ENCODE measurements at regions not wholly inside any gene's neighbourhood (a gene's known extent, or its start where the extent isn't known, plus 50 kb on each side); places are given as distances from the start of the nearest gene placed in this dataset.

DNA sequence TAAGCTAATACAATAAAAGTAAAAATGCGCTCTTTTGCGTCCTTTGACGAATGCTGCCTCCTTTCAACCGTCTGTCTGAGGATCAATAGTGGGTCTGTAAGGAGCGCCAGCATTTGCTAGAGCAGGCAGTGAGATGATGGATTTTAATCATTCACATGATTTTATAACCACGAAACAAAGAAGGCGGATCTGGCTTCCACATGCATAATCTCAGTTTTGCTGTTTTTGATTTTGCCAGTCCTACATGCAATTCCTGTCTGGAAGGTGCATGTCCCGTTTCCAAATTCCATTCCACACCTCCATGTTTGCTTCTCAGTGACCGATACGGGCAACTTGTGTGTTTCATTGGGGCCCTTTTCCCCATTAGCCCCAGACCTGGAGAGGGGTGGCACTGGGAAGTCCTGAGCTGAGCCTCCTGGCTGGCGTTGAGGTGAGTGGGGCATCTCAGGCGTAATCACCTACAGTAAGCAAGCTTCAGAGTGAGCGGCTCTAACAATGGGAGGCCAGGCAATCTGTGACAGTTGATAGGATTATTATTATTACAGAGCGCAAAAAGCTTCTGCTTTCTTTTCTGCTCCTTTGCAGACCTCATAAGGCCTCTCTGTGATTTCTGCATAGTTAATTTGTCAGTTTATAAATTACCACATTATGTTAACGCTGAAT, 405.4 kb downstream of the ZSWIM6 start:
- no peak for DNase-seq (ENCODE audit: low read depth)

DNA sequence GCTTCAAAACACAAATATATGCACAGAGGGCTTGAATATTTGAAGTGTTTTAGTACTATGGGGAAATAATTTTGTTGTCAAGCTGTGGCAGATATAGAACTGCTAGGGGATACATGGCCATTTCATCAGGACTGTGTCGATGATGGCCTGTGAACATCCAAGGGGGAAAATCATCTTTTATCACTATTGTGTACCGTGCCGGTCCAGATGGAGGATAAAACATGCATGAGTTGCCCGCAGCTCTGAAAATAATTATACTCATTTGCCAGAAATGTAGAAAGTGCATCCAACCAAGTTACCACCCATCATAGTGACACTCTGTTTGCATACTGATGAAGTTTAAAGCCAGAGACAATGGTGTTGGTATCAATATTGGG, 405.9 kb downstream of the ZSWIM6 start:
- DNase-seq (ENCODE audit: low read depth), result no peak

DNA sequence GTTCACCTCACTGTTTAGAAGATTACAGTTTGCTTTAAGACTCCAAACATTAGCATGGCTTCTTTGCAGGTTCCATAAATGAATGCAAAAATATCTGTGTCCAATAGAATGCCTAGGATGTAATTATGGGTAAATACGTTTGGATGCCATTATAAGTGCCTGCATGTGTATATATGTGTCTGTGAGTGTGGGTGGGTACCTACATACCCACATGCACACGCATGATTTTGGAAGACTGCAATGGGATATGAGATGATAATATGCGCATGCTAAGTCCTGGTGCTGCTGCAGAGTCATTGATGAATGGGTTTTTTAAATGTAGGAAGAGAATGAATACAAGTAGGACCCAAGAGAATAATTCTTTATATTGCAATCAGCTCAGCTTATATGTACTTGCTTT, 406.4 kb downstream of the ZSWIM6 start:
- no peak for DNase-seq (ENCODE audit: low read depth)

DNA sequence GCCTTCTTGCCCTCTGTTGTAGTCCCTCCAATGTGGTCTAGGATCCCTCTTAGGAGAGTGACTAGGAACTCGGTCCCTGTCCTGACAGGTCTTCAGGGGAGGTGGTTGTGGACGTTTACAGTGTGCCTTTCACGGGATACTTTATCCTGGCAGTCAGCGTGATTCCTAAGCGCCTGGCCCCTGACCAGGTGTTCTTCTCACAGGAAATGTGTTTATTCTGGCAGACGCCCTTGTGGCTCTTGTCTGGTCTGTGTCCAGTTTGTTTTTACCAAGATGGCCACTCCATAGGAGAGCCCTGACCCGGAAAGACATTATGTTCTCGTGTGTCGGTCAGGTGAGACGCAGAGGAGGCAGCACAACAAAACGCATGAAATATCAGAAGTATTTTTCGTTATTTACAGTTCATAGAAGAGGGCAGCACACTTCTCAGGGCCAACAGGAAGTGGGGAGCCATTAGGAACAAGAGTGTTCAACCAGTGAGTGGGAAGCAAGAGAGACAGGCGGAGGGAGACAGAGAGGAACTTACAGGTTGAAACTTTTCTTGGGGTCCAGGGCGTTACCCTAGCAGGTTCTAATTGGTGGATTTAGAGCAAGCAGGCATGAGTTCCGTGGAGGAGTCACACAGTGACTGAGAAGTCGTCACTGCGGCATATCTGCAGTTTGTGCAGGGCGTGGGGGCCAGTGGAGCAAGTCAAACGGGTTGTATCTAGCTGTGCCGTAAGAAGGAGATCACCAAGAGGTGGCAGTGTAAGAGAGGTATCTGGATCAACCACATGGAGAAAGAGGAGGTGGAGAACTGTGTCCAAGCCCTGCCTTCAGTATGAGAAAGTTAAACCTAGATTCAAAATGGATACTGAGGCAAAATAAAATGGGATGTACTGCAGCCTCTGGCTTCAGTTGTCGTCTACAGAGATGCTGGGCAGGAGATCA, 412.9 kb downstream of the ZSWIM6 start:
- DNase-seq (ENCODE audit: low read depth), result no peak

DNA sequence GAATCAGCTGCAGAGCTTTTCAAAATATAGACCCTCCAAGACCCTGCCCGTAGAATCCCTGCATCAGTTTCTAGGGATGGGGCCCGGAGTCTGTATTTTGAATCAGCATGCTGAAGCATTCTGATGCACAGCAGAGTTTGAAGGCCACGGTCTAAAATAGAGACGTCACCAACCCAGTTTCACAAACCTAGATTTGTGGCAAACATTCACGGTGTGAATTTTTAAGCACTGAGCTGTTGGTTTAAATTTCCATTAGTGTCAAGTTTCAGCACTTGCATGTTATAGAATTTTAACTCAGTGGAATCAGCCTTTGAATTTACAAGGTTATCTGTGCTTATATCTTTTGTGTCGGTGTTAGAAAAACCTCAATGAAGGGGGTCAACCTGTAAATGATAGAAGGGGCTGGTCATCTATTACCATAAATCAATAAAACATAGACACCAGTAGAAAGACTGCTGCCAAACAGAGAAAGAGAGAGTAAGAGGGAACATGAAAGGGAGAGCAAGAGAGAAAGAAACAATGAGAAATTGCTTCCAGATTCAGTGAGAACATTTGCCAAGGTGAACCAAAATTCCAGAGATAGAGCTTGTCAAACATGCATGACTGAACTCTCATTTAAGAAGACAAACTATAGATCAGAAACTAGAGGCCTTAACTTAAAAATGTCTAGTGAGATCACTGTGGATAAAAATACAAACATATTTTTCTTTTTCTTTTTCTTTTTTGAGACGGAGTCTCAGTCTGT, 414.9 kb downstream of the ZSWIM6 start:
- DNase-seq (ENCODE audit: low read depth), result no peak

DNA sequence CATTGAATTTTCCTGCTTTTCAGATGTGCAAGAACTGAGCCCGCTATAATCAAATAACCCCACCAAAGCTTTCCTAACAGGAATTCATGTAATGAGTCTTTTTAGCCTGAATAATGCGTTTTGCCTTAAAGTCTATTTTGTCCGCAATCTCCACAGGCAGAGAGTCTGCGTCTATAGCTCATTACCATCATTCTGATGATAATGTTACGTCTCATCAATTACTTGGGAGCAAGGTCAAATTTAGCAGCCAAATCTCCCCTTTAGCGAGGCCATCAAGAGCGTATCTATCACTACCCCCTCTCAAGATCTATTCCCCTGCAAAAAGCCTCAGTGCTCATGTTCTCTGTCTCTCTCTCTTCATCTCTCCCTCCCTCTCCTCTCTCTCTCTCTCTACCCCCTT, 416.1 kb downstream of the ZSWIM6 start:
- DNase-seq (ENCODE audit: low read depth), result no peak

DNA sequence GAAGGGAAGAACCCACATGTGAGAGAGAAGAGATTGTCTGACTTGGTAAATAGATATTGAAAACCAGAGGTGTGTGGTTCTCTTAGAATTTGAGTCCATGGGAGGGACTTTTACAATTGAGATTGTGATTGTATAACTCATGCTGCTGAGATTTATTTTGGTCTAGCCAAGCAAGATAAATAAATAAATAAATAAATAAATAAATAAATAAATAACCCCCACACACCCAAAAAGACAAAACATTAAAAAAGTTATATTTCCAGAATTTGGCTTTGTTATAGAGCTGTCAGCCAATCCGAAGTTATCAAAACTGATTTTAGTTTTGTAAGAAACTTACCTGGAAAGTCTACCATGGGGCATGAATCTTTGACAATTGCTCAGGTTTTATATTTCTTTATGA, 416.6 kb downstream of the ZSWIM6 start:
- no peak for DNase-seq (ENCODE audit: low read depth)

DNA sequence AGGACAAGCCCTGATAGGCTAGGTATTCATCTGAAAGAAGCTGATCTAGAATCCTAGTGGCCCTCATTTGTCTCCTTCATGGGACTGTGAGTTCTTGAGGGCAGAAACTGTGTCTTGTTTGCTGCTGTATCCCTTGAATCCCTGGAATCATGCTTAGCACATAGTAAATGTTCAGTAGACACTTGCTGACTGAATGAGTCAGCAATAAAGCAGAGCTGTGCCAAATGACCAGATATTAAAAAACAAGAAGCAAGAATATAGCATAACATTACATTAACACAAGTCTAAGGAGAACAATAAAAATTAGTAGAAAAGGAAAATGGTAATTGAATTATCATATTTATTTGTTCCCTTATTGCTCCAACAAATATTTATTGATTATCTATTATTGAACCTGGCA, 420.5 kb downstream of the ZSWIM6 start:
- no peak for DNase-seq (ENCODE audit: low read depth)

DNA sequence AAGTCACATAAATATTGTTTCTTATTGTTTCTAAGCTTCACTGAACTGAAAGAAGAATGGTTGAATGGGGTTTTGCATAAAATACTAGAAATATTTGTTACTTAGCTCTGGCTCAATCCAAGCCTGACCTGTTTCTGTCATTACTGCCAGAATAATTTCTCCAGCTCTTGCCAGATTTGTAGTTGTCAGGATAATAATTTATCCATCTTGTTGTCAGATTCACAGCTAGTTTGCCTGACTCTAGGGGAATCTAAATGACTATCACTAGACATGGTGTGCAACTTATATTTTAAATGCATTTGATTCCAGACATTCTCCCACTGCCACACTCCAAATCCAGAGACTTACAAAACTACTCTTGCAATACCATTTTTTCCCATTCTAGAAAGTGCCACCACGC, 422.7 kb downstream of the ZSWIM6 start:
- DNase-seq (ENCODE audit: low read depth), result no peak

DNA sequence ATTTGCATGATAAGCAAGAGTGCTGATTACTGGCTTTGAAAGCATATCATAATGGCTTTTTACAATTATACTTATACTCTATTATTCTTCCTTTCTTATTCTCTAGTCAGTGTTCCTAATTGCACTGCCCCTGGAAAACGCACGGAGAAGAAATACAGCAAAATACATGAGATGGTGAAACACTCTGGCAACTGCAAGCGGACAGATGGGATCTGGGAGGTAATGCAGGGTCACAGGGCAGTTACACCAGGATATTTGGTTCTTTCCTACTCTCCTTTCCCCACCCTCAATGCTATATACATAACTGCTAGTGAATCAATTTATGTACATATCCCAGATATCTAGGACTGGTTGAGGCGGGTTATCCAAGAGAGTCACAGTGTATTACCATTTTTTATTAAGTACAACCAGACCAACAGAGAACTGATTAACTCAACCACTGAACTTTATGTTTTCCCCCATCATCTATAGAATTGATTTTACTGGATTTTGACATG, 423.7 kb downstream of the ZSWIM6 start:
- DNase-seq (ENCODE audit: low read depth), result no peak

DNA sequence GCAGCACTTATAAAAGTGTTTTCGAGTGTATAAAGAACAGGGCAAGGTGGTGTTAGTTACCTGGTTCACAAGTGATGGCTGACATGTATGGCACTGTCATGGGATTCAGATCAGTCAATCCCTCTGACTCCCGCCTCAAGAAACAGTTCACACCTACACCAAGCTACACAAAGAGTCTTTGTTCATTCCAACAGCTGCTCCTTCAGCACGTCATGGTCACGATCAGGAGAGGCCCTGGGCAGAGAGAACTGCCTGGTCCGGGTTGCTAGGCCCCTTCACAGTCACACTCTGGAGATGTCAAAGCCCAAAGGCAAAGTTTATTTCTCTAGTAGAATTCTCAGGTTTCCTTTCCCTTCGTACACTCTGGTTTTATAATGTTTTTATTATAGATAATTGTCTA, 426.7 kb downstream of the ZSWIM6 start:
- DNase-seq (ENCODE audit: low read depth), result no peak

DNA sequence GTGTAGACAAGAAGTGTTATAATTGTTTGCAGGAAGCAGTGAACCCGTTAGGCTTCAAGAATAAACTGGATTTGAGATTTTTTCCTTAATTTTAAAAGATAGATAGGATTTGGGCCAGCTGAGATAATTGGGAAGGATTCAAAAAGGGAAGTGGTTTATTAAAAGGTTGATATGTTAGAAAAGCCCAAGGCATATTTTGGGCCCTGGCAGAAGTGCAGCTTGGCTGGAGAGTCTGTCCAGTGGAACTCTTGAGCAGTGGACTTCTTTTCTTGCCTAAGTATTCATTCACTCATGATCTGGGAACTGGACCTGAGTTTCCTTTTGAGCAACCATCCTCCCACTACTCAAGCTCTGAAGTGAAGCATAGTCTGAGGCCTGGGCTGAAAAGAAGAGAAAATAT, 433.4 kb downstream of the ZSWIM6 start:
- no peak for DNase-seq (ENCODE audit: low read depth)

DNA sequence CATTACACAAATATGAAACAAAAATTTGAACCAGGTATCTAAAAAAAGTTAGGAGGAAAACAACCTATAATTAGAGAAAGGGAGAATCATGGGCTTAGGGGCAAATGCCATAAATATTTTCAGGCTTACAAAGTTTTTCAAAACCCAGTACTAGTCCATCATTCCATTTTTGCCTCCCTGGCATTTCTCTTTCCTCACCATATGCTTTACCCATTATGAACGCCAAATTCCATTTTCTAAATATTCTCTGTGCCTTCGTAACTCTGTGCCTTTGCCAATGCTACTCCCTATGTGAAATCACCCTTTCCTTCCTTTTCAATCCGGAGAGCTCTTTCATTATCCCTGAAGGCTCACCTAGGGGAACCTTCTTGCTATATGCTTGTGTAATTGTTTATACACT, 434.1 kb downstream of the ZSWIM6 start:
- no peak for DNase-seq (ENCODE audit: low read depth)

DNA sequence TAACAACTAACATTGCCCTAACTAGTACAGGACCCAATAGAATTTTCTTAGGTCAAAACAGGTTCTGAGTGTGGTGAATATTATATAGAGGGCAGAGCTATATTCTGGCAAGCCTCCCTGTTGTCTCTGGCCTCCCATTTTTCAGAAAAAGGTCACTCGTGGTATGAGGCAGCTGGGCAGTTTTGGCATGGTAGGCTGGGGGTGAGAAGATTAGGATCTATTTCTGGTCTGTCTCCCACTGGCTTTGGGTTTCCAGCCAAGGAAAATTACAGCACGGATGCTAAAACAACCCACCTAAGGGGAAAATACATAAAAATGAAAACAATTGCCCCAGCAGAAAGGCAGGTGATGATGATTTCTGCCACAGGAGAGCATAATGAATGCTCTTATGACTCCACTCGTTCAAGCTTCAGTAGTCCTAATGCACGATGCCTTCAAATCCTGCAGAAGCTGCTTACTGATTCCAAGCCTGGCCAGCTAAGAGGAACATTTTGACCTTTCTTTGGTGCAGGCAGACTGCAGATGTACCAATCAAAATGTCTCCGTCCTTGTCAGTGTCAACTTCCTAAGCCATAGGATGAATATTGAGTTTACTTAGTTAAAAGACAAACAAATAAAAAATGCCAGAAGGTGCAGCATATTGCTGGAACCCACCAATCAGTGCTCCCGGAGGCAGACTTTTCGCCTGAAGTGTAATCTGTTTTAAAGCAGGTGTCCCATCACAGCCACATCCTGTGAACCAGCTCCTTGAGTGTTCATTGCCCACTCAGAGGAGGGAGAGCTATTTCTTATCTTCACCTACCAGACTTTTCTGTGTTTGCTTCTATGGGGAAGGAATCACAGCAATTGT, 435.4 kb downstream of the ZSWIM6 start:
- no peak for DNase-seq (ENCODE audit: low read depth)

DNA sequence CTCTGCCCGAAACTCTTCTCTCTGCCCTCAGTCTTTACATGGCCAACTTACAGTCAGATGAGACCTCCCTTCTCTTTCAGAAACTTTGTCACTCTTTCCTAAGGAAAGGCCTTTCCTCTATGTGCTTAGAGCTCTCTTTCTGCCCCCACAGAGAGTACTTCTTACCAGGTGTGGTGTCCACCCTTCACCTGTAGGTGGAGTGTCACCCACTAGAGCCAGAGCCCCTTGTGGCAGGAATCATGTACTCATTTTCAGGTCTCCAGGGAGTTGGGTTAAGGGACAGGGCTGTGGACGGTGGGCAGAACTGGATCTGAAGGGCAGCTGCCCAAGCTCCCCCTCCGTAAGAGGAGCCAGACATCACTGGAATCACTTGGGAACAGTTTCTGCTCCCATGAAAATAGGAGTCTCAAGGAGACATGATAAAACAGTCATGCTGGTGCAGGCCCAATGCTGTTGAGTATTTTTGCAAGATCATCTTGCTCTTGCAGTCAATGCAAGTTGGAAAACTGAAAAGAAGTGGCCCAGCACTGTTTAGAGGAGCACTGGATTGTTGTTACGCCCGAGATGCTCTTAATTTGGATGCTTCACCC, 436.7 kb downstream of the ZSWIM6 start:
- no peak for DNase-seq (ENCODE audit: low read depth)

DNA sequence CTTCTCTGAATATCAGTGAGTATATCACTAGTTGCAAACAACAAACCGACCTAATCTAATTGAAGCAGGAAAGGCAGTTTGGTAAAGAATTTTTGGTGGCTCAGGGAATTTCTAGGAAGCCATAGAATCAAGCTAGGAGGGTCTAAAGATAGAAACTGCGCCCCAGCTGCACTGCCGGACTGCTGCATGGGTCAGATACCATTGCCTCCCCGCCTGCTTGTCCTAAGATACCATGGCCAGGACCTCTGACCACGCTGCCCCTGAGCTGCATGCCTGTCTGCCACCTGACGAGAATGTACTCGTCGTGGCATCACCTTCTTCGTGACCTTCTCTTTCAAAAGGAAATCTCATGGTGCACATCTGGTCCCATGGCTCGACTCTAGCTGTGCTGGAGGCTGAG, 439.0 kb downstream of the ZSWIM6 start:
- DNase-seq (ENCODE audit: low read depth), result no peak

DNA sequence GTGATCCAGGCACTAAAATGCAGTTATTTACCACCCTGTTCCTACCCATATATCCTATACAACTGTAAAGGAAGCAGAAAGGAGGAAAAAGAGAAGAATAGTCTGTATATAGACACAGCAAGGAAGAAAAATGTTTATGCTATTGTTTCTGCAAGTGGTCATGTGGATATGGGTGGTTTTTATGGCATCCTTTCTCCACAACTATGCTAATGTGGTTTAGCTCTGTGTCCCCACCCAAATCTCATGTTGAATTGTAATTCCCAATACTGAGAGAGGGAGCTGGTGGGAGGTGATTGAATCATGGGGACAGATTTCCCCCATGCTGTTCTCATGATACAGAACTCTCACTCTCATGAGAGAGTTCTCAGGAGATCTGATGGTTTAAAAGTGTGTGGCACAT, 439.8 kb downstream of the ZSWIM6 start:
- no peak for DNase-seq (ENCODE audit: low read depth)

DNA sequence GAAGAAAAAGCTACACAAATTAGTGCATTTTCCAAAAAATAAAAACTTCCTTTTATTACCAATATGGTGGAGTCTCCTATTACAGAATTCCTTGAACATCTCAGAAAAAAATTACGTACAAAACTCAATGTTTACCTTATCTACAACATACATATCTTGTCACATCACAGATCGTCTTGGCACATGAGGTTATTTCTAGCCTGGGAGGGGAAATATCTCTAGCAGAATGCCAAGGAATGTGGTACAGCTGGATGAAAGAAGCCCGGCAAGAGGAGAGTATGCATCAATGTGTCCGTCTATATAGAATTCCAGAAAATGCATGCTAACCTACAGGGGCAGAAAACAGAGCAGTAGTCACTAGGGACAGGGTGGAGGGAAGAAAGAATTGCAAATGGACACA, 443.8 kb downstream of the ZSWIM6 start:
- no peak for DNase-seq (ENCODE audit: low read depth)

DNA sequence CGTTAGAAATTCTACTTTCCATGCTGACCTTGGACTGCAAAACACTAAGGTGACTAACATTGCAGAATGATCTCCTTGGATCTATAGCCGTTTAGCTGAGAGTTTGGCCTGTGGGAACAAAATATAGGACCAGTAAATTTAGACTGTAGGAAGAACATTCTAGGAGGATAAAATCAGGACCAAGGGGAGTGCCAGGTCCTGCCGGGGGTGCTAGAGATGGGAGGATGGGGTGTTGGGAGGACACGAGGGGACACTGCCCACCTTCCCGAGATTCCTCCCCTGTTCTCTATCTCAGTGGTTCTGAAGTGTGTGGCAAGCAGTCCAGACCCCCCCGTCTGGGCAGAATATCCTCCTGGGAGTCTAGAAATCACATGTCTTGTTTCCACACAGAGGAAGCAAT, 445.2 kb downstream of the ZSWIM6 start:
- no peak for DNase-seq (ENCODE audit: low read depth)

DNA sequence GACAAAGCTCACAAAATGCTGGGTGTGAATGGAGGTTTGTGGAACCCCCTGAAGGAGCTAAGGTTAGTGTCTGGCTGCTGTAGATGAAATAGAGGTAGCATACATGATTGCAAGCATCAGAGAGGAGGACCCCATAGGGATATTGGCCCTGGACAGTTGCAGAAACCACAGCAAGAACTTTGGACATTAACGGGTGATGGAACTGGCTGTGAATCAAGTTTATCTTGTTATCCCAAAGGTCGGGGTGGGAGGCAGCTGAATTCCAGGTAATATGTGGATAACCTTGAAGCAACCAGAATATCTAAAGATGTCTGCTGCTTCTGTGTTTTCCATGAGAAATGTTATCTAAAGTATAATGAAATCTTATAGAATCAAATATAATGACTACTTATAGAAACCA, 447.7 kb downstream of the ZSWIM6 start:
- no peak for DNase-seq (ENCODE audit: low read depth)

DNA sequence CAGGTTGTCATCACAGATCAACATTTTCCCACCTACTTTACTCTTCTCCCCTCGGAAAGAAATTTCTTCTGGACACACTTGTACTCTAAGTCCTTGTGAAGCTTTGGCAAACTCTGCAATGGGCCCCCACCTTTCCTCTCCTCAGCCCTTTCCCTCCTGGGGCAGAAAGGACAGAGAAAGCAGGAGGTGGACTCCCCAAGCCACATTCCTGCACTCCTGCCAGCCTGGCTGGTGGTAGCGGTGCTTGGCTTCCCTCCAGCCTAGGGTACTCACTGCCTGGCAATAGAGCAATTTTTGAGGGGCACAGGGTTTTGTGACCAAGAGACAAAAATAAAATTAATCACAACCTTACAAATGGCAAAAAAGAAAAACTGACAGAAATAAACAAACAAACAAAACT, 451.4 kb downstream of the ZSWIM6 start:
- DNase-seq (ENCODE audit: low read depth), result no peak

DNA sequence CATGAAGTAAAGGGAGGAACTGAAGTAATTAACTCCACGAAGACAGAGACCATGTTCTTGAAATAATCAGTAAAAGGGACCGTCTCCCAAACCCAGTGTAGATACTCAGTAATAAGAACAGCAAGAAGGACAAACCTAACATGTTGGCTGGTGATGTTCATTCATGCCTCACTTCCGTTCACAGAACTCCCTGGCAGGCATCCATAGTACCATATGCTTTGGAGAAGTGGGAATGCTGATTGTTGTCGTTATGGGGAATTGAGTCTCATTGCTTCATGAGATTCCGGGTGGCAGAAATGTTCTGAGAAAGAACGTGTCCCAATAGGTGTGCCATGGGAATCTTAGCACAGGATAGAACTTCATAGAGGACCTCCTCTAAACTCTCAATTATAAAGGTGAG, 452.3 kb downstream of the ZSWIM6 start:
- DNase-seq (ENCODE audit: low read depth), result no peak

Measured in stimulated activated CD4-positive, alpha-beta T cell treated with anti-CD3 and anti-CD28 coated beads, Interleukin-2, amount 100 ng/mL, for 4 hours (primary cell).